GF-D8 (cell line): ENCODE measurements at regions not wholly inside any gene's neighbourhood (a gene's known extent, or its start where the extent isn't known, plus 50 kb on each side); places are given as distances from the start of the nearest gene placed in this dataset.
"Not testable (repeated sequence)": the region's sequence is repeated elsewhere in the genome, so short reads cannot be mapped to it uniquely, and the experiment has no call there.

Experiments
- DNase-seq: peaks from one replicate; lab custom pipeline; 2025; lab: John Stamatoyannopoulos, UW

DNA sequence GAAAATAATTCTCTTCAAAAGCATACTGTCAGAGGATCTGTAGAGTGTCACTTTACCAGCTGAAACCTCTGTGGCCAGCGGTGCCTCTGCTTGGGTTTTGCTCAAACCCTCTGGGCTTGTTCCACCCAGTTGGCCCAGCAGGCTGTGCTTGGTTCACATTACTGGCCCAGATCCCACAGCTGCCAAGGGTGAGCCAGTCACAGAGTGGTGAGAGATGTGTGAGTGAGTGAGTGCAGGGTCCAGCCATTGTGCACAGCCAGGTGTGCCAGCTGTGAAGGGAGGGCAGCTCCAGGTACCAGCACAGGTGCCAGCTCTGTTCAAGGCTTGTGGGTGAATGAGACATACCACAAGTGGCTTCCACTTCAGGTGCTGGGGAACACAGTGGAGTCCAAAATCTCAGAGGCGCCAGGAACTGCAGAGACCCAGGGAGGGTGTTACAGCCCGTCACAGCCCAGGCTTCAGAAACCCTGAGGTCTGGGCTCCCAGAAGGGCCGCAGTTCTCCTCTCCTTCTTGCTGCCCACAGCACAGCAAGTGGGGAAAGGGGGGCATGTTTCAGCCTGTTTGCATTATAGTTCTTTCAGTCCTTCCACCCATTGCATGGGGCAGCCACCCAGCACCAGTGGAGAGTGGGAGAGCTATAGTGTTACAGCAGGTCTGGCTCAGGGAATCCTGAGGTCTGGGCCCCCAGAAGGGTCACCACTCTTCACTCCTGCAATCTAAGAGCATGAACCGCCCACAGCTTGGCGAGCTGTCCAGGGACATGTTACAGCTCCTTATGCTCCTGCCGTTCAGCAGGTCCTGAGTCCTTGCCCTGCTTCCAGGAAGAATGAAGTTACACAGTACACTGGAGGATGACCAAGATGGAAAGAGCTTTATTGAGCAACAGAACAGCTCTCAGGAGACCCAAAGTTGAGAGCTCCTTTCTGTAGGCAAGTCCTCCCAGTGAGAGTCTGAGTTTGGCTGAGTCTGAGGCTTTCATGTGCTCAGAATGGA, 931.7 kb upstream of the SORCS1 start:
- DNase-seq: no peak

DNA sequence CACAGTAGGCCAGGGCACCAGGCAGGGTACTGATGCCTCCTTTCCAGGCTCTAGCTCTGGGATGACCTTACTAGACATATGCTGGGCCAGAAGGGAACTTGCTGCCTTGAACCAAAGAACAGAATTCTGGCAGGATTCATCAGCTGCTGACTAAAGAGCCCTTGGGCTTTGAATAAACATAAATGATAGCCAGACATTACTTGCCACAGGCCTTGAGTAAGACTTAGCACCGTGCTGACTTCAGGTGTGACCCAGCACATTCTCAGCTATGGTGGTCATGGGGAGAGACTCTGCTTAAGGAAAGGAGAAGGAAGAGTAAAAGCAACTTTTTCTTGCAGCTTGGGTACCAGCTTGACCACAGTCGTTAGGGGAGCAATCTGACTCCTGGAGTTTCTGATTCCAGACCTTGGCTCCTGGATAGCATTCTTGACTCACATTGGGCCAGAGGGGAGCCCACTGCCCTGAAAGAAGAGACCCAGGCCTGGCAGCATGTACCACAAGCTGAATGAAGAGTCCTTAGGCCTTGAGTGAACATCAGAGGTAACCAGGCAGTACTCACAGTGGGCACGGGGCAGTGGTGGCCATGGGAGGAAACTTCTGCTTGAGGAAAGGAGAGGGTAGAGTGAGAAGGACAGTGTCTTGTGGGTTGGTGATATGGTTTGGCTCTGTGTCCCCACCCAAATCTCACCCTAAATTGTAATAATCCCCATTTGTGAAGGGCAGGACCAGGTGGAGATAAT, 926.1 kb upstream of the SORCS1 start:
- no peak for DNase-seq

DNA sequence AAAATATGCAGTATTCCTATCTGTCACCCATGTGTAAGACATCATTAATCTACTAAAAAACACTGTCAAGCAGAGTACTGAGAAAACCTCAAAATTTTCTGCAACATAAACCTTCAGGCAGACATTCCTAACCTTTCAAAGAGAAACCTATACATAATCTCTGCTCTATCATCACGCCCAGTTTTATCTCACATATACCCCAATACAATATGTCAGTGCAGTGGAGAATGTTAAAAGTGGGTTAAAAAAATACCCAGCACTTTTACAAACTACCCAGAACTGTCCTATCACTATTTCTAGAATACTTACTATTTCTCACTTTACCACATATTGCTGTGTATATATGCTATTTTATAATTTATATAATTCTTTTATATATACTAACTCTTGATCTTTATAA, 922.0 kb upstream of the SORCS1 start:
- DNase-seq: no peak

DNA sequence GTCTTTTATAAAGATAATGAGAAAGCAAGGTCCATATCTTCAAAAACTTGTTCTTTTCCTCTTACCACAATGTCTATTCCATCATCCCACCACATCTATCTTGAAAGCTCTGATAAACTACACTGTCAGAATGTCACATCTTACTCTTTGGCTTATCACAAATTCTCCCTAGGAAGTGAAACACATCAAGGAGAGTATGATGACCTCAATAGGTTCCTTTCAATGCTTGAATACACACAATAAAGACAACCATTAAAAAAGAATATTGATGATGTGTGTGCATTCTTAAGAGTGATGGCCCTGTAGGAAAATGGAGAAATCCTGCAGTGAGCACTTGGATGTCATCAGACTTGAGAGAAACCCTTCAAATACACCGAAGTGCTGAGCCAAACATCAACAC, 918.1 kb upstream of the SORCS1 start:
- no peak for DNase-seq

DNA sequence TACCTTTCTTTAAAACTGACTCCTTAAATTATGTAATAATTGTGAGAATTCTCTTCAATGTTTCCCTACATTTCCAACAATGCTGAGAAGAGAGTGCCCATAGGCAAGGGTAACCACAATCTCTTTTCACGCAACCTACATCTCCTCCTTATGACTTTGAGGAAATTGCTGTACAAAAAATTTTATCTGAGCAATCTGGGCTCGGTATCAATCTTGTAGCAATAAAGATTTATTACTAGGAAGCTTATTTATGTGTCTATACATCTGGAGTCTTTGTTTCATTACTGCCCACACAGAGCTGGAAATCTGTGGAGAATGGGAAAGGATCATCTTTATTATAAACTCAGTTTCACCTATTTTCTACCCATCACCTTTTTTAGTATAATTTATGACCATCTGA, 913.8 kb upstream of the SORCS1 start:
- no peak for DNase-seq

DNA sequence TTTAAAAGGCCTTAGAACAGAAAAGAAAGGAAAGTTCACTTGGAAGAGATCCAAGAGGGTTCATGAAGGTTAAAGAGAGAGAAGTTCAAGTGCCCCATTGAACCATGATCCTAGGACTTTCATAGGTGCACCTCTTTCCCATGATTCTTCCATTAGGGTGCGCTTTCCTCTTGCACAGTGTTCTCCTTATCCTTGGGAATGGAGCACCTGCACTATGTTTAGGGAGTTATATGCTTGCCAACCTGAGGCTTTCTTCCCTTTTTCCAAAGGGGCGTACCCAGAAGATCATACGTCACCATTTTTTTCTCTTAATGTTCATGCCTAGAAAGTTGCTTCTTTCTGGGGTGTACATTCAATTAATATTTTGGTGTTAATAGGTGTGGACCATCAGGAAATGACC, 908.0 kb upstream of the SORCS1 start:
- no peak for DNase-seq

DNA sequence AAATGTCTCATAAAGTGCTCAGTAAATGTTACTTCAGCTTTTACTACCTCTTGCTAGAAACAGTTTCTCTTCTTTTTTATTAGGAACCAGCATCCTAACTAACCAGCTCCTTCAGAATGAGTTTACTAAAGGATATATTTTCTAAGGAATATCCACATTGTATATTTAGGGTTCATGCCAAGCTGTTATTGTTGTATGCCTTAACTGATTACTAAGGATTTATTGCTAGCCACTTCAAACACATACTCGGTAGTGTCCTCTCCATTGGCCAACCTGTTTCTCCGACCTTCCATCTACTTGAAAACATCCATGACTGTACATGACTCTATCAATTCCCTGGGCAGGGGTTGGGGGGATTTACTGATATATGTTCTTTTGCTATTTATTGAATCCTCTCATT, 906.3 kb upstream of the SORCS1 start:
- no peak for DNase-seq

DNA sequence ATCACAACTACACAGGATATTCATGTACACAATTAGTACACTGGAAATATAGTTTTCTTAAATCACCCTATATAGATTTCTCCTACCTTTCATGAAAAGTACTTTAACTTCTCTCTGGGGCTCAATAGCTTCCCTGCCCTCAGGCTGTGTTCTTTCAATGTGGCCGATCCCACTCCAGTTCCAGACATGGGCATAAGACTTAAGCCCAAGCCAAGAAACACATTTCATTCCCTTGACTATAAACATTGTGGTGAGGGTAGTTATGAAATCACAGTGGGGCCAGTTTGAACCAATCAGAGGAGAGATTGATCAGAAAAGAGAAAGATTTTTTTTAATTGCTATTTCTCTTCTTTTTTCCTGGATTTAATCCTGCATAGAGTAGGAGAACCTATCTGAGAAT, 904.6 kb upstream of the SORCS1 start:
- DNase-seq: no peak

DNA sequence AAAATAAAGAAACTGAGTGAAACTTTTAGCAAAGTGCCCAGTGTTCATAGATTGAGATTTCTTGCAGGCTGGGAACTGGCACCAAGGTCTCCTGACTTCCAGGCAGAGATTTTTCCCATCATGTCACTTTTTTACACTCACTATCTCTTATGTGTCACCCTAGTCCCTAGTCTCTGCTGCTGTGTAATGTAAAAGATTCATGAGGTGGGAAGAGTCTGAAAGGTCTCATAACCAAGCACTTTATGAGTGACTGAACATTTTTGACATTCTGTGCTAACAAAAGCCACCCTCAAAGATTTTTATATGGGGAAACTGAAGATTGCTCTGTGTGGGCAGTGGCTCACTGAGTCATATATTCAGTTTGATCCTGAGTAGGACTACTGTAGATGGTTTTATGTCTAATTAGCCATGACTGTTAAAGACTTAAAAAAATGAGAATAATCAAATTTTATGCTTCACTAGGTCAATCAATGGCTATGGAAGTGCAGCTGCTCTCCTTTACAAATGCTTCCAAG, 900.3 kb upstream of the SORCS1 start:
- DNase-seq: no peak

DNA sequence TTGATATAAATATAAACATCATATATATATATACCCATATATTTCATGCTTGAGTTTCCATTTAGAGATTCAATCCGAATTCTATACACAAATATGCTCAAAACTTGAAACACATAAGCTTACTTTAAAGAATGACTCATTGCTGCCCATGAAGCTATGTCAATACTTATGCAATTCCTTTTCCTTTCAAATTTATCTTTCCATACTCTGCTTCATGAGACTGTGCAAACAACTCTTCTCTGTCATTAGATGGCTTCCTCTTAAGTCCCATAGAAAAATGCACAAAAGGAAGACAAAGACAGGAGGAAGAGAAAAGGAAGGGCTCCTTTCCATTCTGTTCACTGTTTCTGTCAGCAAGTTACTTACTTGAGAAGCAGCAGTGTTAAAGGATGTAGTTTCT, 895.7 kb upstream of the SORCS1 start:
- DNase-seq: no peak

DNA sequence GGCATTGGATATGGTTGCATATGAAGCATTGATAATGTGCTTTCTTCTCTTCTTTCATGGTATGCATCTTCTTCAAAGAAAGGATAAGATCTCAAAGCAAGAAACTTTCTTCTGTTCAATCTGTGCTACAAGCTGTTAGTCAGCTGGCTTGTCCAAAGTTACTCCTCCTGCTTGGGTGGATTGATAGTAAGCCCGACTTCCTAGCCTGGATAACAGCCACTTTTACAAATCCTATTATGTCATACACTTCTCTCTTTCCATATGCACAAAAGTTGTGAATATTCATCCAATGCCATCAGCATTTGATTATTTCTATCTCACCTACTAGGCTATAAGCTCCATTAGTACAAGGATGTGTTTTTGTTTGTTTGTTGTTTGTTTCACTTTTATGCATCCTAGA, 891.0 kb upstream of the SORCS1 start:
- DNase-seq: no peak

DNA sequence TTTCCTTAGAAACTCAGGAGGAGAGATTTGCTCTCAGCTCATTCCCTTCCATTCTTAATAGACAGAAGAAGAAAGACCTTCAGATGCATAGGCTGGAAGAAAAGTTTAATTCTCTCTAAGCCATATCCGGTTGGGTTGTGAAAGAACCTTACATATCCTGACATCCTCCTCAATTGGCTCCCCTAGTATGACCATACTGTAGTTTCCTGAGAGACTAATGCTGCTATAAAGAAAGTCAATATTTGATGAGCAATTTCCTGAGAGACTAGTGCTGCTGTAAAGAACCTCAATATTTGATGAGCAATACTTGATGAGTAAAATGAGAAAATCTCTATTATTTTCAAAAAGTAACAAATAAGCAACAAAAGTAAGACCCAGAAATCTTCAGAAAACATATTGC, 888.5 kb upstream of the SORCS1 start:
- no peak for DNase-seq

DNA sequence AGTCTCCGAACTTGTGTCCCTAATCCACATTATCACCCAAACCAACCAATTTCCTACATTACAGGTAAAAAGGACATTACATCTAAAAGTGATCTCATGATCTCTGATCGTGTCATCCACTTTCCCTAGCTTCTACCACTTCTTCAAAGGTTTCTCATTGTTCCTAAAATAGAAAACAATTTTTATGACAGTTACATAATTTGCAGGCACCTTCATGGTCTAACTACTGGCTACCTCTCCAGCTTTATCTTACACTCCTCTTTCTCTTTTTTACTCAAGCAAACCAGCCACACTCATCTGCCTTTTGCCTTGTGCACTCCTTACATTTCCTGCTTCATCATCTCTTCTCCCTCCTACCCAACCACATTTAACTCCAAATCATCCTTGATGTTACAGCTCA, 886.7 kb upstream of the SORCS1 start:
- no peak for DNase-seq

DNA sequence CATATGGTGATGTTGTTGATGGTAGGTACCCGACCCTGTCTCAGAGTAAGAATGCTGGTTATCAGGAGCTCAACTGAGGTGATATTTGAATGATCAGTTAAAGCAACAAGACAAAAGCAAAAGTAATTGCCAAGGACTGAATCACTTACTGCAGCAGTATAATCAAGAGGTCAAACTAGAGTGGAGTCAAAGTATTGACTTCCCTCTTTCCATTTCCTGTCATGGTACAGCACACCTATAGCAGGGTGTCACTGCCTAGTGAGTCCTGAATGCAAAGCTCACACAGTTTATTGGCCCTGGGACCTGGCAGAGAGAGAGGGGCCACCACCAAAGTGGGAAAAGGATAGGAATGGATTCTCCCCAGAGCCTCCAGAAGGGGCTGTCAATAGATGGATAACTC, 886.1 kb upstream of the SORCS1 start:
- no peak for DNase-seq

DNA sequence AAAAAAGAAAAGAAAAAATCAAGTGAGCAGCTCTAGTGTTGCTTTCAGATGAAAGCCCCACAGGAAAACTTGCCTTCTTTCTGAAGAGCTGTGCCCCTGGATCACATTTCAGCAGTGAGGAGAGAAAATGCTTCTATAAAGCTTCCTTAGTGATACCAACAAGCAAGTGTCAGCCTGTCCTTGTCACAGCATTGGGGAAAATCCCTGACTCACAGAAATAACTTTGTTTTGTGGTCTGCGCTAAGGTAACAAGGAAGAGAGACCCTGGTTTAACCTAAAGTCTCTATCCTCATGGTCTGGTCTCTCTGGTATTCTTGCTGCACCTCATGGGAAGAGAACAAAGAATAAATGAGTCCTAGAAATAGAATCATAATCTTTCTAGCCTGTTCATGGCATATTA, 885.2 kb upstream of the SORCS1 start:
- DNase-seq: no peak

DNA sequence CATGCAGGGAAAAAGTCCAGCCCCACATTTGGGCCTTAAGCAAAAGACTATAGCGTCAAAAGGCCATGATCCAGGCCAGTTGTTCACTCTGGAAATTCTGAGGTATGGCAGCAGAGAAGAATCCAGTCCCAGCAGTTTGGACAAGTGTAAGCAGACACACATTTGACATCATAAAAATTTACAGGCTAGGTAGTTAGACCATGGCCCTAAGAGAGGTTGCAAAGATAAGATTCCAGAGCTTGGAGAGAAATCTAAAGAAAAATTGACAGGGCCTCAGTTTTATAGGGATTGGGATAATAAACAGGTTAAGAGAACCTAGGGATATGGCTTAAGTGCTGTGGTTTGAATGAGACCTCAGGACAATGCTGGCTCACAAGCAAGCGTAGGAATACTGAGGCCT, 884.4 kb upstream of the SORCS1 start:
- no peak for DNase-seq

DNA sequence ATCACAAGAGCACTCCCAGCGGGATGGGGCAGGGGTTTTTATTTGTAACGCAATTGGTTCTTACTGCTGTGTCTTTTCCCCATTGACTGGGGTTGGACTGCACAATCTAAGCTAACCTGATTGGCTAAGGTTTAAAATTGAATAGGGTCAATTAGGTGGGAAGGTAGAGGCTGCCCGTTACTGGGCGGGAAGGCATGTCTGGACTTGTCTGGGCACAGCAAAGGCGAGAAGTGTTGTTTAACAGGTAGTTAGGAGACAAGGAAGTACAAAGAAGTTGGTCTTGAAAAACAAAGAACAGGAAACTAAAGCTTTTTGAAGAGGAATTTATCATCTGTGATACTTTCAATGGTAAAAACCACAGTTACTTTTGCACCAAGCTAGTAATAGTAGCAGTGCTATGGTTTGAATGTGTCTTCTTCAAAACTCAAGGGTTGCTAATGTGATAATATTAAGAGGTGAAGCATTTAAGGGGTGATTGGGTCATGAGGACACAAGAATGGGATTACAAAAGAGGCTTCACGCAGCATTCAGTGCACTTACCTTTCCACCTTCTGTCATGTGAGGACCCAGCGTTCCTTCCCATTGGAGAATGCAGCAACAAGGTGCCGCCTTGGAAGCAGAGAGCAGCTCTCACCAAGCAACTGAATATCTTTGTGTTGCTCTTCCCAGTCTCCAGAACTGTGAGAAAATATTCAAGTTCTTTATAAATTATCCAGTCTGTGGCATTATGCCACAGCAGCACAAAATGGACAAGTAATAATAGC, 875.5 kb upstream of the SORCS1 start:
- no peak for DNase-seq

DNA sequence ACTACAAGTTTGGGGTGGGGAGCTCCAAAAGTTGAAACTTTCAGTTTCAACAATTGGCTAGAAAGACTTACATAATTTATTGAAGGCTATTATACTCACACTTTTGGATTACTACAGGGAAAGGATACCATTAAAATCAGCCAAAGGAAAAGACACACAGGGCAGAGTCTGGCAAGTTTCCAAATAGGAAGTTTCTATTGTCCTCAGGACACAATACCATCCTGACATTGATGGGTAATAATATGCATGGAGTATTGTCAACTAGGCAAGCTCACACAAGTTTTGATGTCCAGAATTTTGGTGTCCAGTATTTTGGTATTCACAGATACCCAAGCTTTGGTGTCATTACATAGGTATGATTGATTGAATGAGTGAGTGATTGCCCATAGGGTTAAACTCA, 872.6 kb upstream of the SORCS1 start:
- no peak for DNase-seq

DNA sequence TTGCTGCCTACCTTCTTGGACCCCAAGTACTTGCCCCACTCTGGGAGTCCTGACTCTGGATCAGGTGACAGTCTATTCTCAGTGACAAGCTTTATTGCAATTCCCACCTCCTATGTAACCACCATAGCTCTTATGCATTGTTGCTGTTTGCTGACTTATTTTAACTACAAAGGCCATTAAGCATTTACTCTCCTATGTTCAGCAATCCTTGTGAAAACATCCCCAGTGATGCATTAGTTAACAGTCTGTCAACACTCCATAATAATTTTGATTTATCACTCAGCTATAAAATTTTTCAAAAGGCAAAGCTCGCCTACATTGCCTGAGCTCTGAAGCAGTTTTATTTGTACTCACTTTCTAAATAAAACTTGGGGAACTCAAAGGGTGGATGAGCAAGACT, 871.8 kb upstream of the SORCS1 start:
- DNase-seq: no peak

DNA sequence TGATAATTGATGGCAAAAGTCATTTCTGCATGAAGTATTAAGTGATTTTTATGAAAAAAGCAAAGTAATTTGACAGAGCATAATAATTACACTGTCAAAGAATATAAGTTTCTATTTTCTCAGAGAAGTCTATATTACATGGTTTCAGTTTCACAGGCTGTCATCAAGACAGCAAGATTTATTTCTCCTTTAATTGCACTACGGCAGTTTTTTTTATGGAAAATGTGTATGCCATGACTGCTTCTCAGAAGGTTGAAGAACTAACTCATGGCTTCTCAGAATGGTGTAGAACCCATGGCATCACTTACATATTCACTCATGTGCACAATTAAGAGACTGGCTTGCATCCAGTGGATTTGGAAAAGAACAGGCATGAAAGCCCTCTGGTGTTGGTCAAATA, 870.3 kb upstream of the SORCS1 start:
- DNase-seq: no peak

DNA sequence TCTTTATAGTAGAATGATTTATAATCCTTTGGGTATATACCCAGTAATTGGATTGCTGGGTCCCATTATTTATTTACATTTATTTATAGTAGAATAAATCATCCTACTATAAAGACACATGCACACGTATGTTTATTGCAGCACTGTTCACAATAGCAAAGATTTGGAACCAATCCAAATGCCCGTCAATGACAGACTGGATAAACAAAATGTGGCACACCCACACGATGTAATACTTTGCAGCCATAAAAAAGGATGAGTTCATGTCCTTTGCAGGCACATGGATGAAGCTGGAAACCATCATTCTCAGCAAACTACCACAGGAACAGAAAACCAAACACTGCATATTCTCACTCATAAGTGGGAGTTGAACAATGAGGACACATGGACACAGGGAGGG, 869.0 kb upstream of the SORCS1 start:
- DNase-seq: not testable (repeated sequence)

DNA sequence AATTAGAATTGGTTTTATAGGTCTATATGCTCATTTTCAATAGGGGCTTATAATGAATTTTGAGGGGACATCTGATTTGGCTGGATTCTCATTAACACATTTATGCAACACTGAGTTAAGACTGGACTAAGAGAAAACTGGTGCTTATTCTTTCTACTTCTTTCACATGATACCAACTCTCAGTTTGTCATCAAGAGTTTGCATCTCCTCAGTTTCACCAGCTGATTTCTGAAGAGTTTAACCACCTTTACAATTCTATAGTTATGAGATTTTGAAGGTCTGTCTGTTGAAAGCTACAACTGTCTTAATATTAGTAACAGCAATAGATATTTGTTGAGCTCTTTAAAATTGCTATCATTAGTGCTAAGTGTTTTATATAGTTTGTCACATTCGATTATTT, 867.0 kb upstream of the SORCS1 start:
- no peak for DNase-seq

DNA sequence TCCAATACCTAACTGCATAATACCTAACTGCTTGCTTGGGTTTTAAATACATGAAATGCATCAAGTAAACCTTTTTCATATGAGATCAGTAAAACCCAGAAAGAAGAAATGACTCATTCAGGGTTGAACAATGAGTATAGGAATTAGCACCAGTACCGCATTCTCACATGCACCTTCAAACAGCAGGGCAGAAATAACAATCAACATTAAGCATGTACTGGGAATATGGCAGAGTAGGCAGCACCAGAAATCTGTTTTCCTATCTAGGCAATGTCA, 850.3 kb upstream of the SORCS1 start:
- no peak for DNase-seq
